Anterior cingulate cortex (tissue), 58 donors: ENCODE measurements at regions not wholly inside any gene's neighbourhood (a gene's known extent, or its start where the extent isn't known, plus 50 kb on each side); places are given as distances from the start of the nearest gene placed in this dataset.
A peak's percentile ranks its signal among the peaks of the same experiment; 100 is the strongest.

Source experiments
- DNase-seq, 58 donors: peaks; one replicate each; lab custom pipeline; 2025; lab: John Stamatoyannopoulos, UW

- DNase-seq = no peak
Observed at GRCh38 chr1:25042331-25043227, 112.5 kb upstream of the RUNX3 start.

- no peak for DNase-seq
Observed at GRCh38 chr1:25041916-25042315, 111.8 kb upstream of the RUNX3 start.

- DNase-seq = no peak
Observed at GRCh38 chr1:25040122-25040685, 110.1 kb upstream of the RUNX3 start.

- no peak for DNase-seq
Observed at GRCh38 chr1:25039229-25039628, 109.2 kb upstream of the RUNX3 start.

- no peak for DNase-seq
Observed at GRCh38 chr1:25038699-25039098, 108.6 kb upstream of the RUNX3 start.

- peak in 1 of 58 donors; percentile 7 for DNase-seq
Observed at GRCh38 chr1:25037174-25038074, 107.3 kb upstream of the RUNX3 start.

- DNase-seq = no peak
Observed at GRCh38 chr1:25036117-25036546, 106.1 kb upstream of the RUNX3 start.

- no peak for DNase-seq
Observed at GRCh38 chr1:25035523-25036116, 105.5 kb upstream of the RUNX3 start.

GRCh38 chr1:25034736-25035522 lies 104.9 kb upstream of the RUNX3 start:
- DNase-seq = no peak

GRCh38 chr1:25033828-25034705 lies 104.0 kb upstream of the RUNX3 start:
- peak in 31 of 58 donors; percentile 5 to 46 (median 26) for DNase-seq

GRCh38 chr1:25033030-25033827 lies 103.2 kb upstream of the RUNX3 start:
- no peak for DNase-seq

- DNase-seq = no peak
Observed at GRCh38 chr1:25031966-25032667, 102.0 kb upstream of the RUNX3 start.

- no peak for DNase-seq
Observed at GRCh38 chr1:25031601-25031965, 101.5 kb upstream of the RUNX3 start.

GRCh38 chr1:25030674-25031589 lies 100.9 kb upstream of the RUNX3 start:
- no peak for DNase-seq

- DNase-seq = no peak
Observed at GRCh38 chr1:25030012-25030411, 99.9 kb upstream of the RUNX3 start.

GRCh38 chr1:25028907-25029599 lies 99.0 kb upstream of the RUNX3 start:
- DNase-seq = no peak
